GM21825 (cell line): ENCODE measurements at regions not wholly inside any gene's neighbourhood (a gene's known extent, or its start where the extent isn't known, plus 50 kb on each side); places are given as distances from the start of the nearest gene placed in this dataset.

Experiments
- ATAC-seq: cut with Tn5 transposase; IDR thresholded peaks from one replicate; pipeline ENCODE4 v1.9.1; 2021; ENCODE audit warnings: mild to moderate bottlenecking, moderate library complexity; ENCODE audit not compliant: unreplicated experiment

- ATAC-seq: no peak
Observed at GRCh38 chr20:59429396-59429795, 129.0 kb downstream of the EDN3 start.

- no peak for ATAC-seq
Observed at GRCh38 chr20:59431014-59431413, 130.6 kb downstream of the EDN3 start.

- no peak for ATAC-seq
Observed at GRCh38 chr20:59434960-59435359, 134.5 kb downstream of the EDN3 start.

GRCh38 chr20:59435518-59435917, 135.1 kb downstream of the EDN3 start:
- no peak for ATAC-seq

GRCh38 chr20:59437601-59438031, 137.2 kb downstream of the EDN3 start:
- ATAC-seq: no peak

- no peak for ATAC-seq
Observed at GRCh38 chr20:59438201-59438600, 137.8 kb downstream of the EDN3 start.

GRCh38 chr20:59439243-59439642, 138.8 kb downstream of the EDN3 start:
- no peak for ATAC-seq

- ATAC-seq: no peak
Observed at GRCh38 chr20:59441306-59441705, 140.9 kb downstream of the EDN3 start.

- no peak for ATAC-seq
Observed at GRCh38 chr20:59441860-59442810, 141.7 kb downstream of the EDN3 start.

GRCh38 chr20:59443550-59443949, 143.1 kb downstream of the EDN3 start:
- ATAC-seq: no peak

GRCh38 chr20:59446376-59446775, 146.0 kb downstream of the EDN3 start:
- no peak for ATAC-seq

GRCh38 chr20:59448196-59448595, 147.8 kb downstream of the EDN3 start:
- ATAC-seq: no peak

GRCh38 chr20:59448851-59449444, 148.5 kb downstream of the EDN3 start:
- ATAC-seq: no peak

GRCh38 chr20:59451066-59451630, 150.7 kb downstream of the EDN3 start:
- ATAC-seq: no peak

GRCh38 chr20:59451641-59452040, 151.2 kb downstream of the EDN3 start:
- no peak for ATAC-seq

GRCh38 chr20:59452856-59453255, 151.5 kb upstream of the PHACTR3 start:
- no peak for ATAC-seq

GRCh38 chr20:59453759-59454560, 150.4 kb upstream of the PHACTR3 start:
- no peak for ATAC-seq

GRCh38 chr20:59455402-59456341, 148.7 kb upstream of the PHACTR3 start:
- no peak for ATAC-seq

GRCh38 chr20:59456342-59457279, 147.7 kb upstream of the PHACTR3 start:
- ATAC-seq: no peak
